Fibroblast of skin of left quadriceps (primary cell): ENCODE measurements at regions not wholly inside any gene's neighbourhood (a gene's known extent, or its start where the extent isn't known, plus 50 kb on each side); places are given as distances from the start of the nearest gene placed in this dataset.

Experiments used
- DNase-seq, 2 experiments: peaks; one replicate each; pipeline ENCODE4 v3.0.0-alpha.2; 2013; ENCODE audit warnings: low read depth in 2 of 2

- no peak for DNase-seq
Measured at GRCh38 chrX:110430293-110431076, 71.8 kb downstream of the RTL9 start.

GRCh38 chrX:110432091-110432905 lies 73.7 kb downstream of the RTL9 start:
- no peak for DNase-seq

DNA sequence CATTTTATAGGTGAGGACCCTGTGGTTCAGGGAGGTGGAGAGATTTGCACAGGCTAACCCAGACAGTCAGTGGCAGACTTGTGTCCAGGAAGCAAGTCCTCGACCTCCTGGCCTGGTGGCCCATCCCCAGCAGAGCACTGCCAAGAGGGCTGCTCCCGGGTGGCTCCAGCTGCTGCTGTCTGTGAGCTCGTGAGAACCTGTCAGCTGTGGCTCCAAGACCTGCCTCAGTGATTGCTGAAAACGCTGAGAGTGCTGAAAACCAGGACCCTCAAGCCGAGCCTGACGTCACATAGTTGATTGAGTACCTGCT lies 74.2 kb downstream of the RTL9 start:
- DNase-seq = no peak

DNA sequence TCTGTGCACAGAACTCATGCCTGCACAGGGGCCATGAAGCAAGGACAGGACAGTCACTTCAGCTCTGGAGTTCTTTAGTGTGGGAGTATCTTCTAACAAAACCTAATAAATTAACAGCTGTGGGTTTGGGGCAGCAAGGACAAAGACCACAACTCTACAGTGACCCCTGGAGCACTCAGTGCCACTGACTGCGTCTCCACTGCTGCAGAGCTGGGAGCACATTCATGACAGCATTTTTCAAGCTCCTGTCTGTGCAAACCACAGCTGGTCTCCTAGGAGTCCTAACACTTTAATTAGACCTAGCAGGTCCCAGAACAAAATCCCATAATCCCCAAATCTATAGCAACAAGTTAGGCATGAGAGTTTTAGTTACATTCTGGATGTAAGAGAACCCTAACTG lies 76.5 kb downstream of the RTL9 start:
- no peak for DNase-seq

GRCh38 chrX:110436523-110436922 lies 77.9 kb downstream of the RTL9 start:
- no peak for DNase-seq

DNA sequence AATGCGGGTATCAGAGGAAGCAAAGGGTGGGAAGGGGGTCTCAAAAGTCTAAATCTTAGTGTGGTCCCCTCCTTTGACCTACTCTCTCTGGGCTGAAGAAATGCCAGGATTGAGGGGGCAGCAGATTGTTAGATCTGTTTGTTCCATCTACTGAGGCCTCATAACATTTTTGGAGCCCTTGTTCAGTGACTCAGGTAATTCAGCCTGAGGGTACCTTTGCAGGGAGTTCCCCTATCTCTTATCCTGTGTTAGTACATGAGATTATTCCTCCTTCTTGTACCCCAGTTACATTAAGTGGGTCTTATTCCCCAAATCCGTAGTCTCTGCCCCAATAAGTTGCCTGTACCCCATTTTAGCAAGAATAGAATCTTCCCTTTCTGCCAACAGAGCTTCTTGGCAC lies 79.0 kb downstream of the RTL9 start:
- no peak for DNase-seq

GRCh38 chrX:110440016-110440805 lies 81.6 kb downstream of the RTL9 start:
- no peak for DNase-seq

DNA sequence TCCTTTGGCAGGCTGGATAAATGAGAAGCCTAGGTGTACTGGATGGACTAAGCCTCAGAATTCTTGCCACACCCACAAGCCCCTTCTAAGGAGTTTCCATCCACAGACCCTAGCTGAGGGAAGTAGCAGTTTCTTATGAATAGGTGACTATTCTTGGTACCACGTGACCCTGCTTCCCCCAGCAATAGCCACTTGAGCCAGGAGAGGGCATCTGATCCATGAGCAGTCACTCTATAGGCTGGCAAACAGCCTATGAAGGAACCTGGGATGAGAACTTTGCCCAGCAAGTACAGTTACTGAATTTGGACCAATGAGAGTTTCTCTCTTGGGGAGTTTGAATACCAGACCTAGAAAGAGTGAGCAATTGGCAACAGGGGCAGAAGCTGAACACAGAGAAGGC lies 84.0 kb downstream of the RTL9 start:
- no peak for DNase-seq

GRCh38 chrX:110444996-110445395 lies 86.3 kb downstream of the RTL9 start:
- DNase-seq = no peak

DNA sequence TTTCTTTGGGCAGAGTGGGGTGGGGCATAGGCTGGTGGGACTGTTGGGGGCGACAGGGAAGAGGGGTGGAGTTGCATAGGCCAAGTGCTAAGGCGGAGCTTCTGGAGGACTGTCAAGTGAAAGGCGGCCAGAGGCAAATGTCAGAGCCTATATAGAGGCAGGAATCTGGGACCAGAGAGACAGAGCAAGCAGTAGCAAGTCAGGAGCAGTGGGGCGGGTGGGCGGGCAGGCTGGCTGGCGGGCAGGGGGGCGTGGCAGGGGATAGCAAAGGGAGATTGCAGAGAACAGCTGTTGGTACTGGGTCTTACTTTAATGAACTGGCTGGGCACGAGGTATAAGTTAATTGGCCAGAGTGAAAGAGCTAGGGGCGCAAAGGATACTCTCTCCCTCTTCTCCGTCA lies 89.8 kb downstream of the RTL9 start:
- no peak for DNase-seq

DNA sequence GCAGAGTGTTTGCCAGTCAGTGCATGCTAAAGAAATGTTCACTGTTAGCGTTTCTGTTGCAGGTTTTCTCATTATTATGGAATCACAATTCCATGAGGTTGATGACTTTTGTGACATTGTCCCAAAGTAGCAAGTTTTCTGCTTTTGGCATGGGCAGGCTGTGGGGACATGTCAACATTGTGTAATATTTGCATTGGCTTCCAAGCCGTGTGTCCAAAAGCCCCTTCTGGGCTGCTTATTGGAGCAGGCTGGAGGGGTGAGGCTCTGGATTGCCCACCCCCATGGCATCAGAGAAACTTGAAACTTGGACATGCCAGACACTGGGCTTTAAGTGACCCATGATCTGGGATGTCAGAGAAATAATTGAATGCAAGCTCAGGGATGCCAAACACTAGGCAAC lies 90.7 kb downstream of the RTL9 start:
- no peak for DNase-seq

DNA sequence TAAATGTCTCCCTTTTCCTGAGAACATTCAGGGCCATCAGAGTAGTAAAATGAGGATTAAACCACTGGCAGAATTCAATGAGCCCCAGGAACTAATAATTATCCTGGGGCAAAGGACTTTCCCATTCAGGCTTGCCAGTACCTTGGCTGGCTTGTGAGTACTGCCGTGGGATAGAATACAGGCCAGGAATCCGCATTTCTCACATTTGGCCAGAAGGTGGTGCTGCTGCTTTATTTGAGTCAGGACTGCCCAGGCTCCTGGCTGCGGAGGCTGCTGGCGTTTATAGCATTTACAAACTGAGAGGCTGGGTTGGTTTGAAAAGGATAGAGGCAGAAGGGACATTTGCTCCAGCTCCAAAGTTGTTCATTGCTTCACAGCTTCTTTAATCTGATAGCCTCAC lies 91.4 kb downstream of the RTL9 start:
- peak; percentile 21 to 30 for DNase-seq

DNA sequence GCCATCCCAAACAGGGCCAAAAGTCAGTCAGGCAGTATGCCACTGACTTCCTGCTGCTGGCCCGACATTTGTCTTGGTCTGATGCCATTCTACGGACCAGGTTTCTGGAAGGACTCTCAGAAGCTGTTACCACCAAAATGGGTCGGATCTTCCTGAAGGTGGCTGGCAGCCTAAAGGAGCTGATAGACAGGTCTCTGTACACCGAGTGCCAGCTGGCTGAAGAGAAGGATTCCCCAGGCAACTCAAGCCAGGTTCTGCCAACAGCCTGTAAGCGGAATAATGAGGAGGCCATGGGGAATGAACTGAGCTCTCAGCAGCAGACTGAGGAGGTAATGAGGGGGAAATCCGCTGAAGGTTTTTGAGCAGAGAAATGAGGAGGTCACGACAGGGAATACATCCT lies 95.7 kb downstream of the RTL9 start:
- no peak for DNase-seq

GRCh38 chrX:110462957-110463356 lies 104.3 kb downstream of the RTL9 start:
- no peak for DNase-seq

GRCh38 chrX:110466790-110467189 lies 108.1 kb downstream of the RTL9 start:
- no peak for DNase-seq

GRCh38 chrX:110472265-110472664 lies 113.6 kb downstream of the RTL9 start:
- no peak for DNase-seq

DNA sequence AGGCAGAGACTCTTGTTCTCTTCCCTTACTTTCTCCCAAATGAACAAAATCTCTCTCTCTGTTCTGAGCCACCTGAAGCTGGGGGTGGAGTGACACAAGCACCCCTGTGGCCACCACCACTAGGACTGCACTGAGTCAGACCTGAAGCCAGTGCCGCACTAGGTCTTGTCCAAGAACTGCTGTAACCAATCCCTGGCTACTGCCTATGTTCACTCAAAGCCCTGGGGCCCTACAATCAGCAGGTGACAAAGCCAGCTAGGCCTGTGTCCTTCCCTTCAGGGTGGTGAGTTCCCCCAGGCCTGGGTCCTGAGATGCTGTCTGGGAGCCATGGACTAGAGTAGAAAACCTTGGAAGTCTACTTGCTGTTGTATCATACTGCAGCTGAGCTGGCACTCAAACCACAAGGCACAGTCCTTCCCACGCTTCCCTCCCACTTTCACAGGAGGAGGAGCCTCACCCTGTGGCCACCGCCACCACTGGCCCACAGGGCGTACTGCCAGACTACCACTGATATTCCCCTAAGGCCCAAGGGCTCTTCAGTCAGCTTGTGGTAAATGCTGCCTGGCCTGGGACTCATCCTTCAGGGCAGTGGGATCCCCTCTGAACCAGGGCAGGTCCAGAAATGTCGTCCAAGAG lies 119.1 kb downstream of the RTL9 start:
- no peak for DNase-seq

GRCh38 chrX:110491846-110492620 lies 133.4 kb downstream of the RTL9 start:
- DNase-seq = no peak

DNA sequence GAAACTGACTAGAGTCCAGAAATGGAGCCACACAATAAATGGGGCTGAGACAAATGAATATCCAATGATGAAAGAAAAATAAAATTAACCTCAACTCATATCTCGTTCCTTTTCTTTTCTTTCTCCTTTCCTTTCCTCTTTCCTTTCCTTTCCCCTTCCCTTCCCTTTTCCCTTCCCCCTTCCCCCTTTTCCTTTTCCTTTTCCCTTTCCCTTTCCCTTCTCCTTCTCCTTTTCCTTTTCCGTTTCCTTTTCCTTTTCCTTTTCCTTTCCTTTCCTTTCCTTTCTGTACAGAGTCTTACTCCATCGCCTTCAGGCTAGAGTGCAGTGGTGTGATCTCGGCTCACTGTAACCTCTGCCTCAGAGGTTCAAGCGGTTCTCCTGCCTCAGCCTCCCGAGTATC lies 146.3 kb downstream of the RTL9 start:
- DNase-seq = no peak

GRCh38 chrX:110509755-110510532 lies 151.3 kb downstream of the RTL9 start:
- DNase-seq = peak; percentile 3 to 5

DNA sequence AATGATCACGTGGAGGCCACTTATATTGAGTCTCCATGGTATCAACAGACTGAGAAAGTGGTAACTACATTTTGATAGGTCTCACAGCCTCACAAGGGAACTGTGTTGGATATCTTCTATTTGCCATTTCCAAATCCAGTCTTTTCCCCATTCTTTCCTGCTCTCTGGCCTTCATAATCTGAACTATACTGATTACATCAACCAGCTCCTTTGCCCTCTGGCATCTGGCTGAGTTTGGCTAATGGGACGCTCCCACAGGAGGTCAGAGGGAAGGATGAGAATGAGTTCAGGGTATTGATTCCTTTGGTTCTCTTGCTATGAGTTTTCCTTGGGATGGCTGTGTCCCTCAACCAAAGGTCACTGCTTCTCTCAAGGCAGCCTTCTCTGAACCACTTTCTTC lies 152.6 kb downstream of the RTL9 start:
- DNase-seq = no peak
